Spinal cord (tissue), 9 donors: ENCODE measurements at regions not wholly inside any gene's neighbourhood (a gene's known extent, or its start where the extent isn't known, plus 50 kb on each side); places are given as distances from the start of the nearest gene placed in this dataset.
A peak's percentile ranks its signal among the peaks of the same experiment; 100 is the strongest.

Source experiments
- DNase-seq, 6 donors: peaks; one replicate each; pipeline versions ENCODE4 v3.0.0 to v3.0.0-alpha.2; 2013 to 2015; ENCODE audit warnings: low spot score in 6 of 6, low read depth in 4 of 6
- H3K27ac ChIP-seq: one replicate; pipeline ENCODE4 v1.5.1; 2013; ENCODE audit warnings: low read depth, low read length, control low read depth
- H3K27me3 ChIP-seq: one replicate; pipeline ENCODE4 v1.6.1; 2013; ENCODE audit warnings: low read length; ENCODE audit not compliant: control insufficient read depth, insufficient read depth
- H3K36me3 ChIP-seq: one replicate; pipeline ENCODE4 v1.6.1; 2013; ENCODE audit warnings: low read length; ENCODE audit not compliant: control insufficient read depth, insufficient read depth
- H3K4me1 ChIP-seq: one replicate; pipeline ENCODE4 v1.6.1; 2013; ENCODE audit warnings: low read length; ENCODE audit not compliant: control insufficient read depth, insufficient read depth
- H3K4me3 ChIP-seq: one replicate; pipeline ENCODE4 v1.5.1; 2013; ENCODE audit warnings: low read depth, low read length, control low read depth
- H3K9me3 ChIP-seq: one replicate; pipeline ENCODE4 v1.6.1; 2013; ENCODE audit warnings: low read length; ENCODE audit not compliant: control insufficient read depth, insufficient read depth
- WGBS: methylation state at CpG from one replicate; pipeline ENCODE4 v1.1.5; 2013; ENCODE audit warnings: missing lambda C conversion rate; ENCODE audit not compliant: insufficient coverage; 5-methylcytosine and 5-hydroxymethylcytosine counted together
- donor health status: healthy.

- Histone ChIP-seq H3K9me3 (no peaks in the 10 kb centered on the region), H3K4me1 (peaks cover 3% of the 10 kb centered on the region), H3K36me3 (peaks cover 3% of the 10 kb centered on the region), H3K27me3 (no peaks in the 10 kb centered on the region), H3K27ac (no peak overlapping the region), H3K4me3 (no peak overlapping the region)
- peak in 1 of 6 donors; percentile 64 for DNase-seq
- 67% methylated on average over 2 of the region's 6 CpGs for WGBS
Observed at GRCh38 chr17:79292501-79292900, 217.9 kb downstream of the ENGASE start.

GRCh38 chr17:79291391-79291790 is 216.8 kb downstream of the ENGASE start:
- Histone ChIP-seq H3K4me1 (peaks cover 10% of the 10 kb centered on the region), H3K4me3 (no peak overlapping the region), H3K27ac (no peak overlapping the region), H3K27me3 (no peaks in the 10 kb centered on the region), H3K9me3 (no peaks in the 10 kb centered on the region), H3K36me3 (peaks cover 6% of the 10 kb centered on the region)
- WGBS: 48% methylated on average over 3 of the region's 3 CpGs
- DNase-seq: no peak

GRCh38 chr17:79290726-79291125 is 216.1 kb downstream of the ENGASE start:
- H3K4me1 ChIP-seq: peaks cover 10% of the 10 kb centered on the region
- no peak for DNase-seq
- H3K36me3 ChIP-seq: peaks cover 6% of the 10 kb centered on the region
- no peak overlapping the region for H3K4me3 ChIP-seq
- H3K9me3 ChIP-seq: no peaks in the 10 kb centered on the region
- WGBS: 64% methylated on average over 2 of the region's 4 CpGs
- no peaks in the 10 kb centered on the region for H3K27me3 ChIP-seq
- no peak overlapping the region for H3K27ac ChIP-seq

DNA sequence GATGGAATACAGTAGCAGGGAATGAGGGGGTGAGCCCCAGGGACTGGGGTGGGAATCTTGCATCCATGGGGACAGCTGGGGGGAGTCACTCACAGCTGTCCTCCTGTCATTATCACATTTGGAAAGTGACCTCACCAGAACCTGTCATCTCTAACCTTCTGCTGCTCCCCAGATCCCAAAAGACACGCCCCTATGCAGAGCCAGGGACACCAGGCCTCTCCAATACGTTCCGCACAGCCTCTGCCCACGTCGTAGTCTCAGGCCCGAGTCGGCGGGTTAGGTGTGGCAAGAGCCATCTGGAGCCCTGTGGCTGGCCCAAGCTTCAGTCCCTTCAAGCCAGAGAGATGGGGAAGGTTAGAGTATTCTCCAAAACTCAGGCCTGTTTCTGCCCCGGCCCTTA is 214.3 kb downstream of the ENGASE start:
- WGBS: 87% methylated on average over 9 of the region's 9 CpGs
- peaks cover 10% of the 10 kb centered on the region for H3K4me1 ChIP-seq
- H3K27ac ChIP-seq: no peak overlapping the region
- no peaks in the 10 kb centered on the region for H3K9me3 ChIP-seq
- DNase-seq: no peak
- no peaks in the 10 kb centered on the region for H3K27me3 ChIP-seq
- H3K36me3 ChIP-seq: peaks cover 6% of the 10 kb centered on the region
- no peak overlapping the region for H3K4me3 ChIP-seq

DNA sequence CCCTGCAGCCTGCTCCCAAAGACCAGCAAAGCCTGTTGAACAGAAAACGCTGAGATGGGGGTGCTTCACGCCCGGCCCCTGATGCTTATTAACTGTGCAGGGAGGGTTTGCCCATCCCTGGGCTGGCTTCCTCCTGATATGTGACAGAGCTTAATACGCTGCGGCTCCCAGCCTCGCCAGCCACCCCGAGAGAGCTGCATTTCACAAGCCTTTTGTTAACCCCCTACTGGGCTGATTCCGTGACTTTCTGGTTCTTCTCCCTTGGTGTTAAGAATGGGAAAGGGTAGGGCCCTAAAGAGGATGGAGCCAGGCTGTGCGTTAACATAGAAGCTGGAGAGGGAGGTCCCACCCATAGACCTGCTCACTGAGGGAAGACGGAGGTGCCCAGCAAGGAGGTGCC is 211.8 kb downstream of the ENGASE start:
- H3K4me1 ChIP-seq: peaks cover 11% of the 10 kb centered on the region
- no peaks in the 10 kb centered on the region for H3K9me3 ChIP-seq
- peak in 1 of 6 donors; percentile 52 for DNase-seq
- peaks cover 6% of the 10 kb centered on the region for H3K36me3 ChIP-seq
- 32% methylated on average over 6 of the region's 10 CpGs for WGBS
- H3K4me3 ChIP-seq: no peak overlapping the region
- H3K27me3 ChIP-seq: no peaks in the 10 kb centered on the region
- H3K27ac ChIP-seq: no peak overlapping the region

DNA sequence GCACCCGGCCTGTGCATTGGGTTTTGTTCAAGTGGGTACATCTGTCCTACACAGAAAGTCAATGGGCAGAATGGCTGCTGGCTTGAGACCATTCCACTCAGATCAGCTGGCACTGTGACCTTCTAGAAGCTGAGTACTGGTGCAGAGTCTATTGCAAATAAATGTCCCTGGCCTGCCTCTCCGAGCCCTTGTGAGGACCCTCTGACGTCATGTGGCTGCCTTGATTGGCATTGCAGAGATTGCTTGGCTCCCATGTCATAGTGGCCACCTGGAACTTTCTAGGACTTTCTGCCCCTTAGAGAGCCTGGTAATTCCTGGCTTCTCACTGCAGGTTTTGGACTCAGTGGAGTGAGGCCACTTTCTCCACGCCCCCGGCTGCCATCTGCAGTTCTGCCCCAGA is 211.3 kb downstream of the ENGASE start:
- DNase-seq: no peak
- no peak overlapping the region for H3K27ac ChIP-seq
- peaks cover 6% of the 10 kb centered on the region for H3K36me3 ChIP-seq
- no peaks in the 10 kb centered on the region for H3K27me3 ChIP-seq
- H3K4me1 ChIP-seq: peaks cover 10% of the 10 kb centered on the region
- H3K4me3 ChIP-seq: no peak overlapping the region
- no peaks in the 10 kb centered on the region for H3K9me3 ChIP-seq
- 63% methylated on average over 5 of the region's 5 CpGs for WGBS

DNA sequence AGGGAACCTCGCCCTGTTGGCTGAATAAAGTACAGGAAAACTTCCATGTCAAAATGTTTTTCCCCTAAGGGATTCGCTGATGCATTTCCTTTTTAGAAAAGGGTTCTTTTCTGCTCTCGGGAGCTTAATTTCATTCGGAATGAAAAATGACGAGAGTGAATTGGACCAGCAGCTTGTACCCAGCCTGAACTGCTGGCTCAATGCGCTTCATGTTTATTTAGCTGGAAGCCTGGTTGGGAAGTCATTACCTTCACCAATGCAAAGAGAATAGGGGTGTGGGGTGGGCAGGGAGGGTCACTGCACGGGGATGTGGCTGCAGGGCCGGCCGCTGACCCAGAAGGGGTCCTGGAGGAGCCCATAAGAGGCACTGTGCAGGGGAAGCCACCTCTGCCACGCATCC is 207.7 kb downstream of the ENGASE start:
- H3K27me3 ChIP-seq: no peaks in the 10 kb centered on the region
- peaks cover 13% of the 10 kb centered on the region for H3K36me3 ChIP-seq
- no peak for DNase-seq
- peaks cover 14% of the 10 kb centered on the region for H3K4me1 ChIP-seq
- no peaks in the 10 kb centered on the region for H3K9me3 ChIP-seq
- WGBS: 47% methylated on average over 5 of the region's 10 CpGs
- H3K27ac ChIP-seq: no peak overlapping the region
- no peak overlapping the region for H3K4me3 ChIP-seq

- no peaks in the 10 kb centered on the region for H3K27me3 ChIP-seq
- no peaks in the 10 kb centered on the region for H3K9me3 ChIP-seq
- 59% methylated on average over 8 of the region's 8 CpGs for WGBS
- H3K36me3 ChIP-seq: peaks cover 13% of the 10 kb centered on the region
- no peak for DNase-seq
- no peak overlapping the region for H3K4me3 ChIP-seq
- H3K4me1 ChIP-seq: peaks cover 14% of the 10 kb centered on the region
- no peak overlapping the region for H3K27ac ChIP-seq
Observed at GRCh38 chr17:79281803-79282202, 207.2 kb downstream of the ENGASE start.

DNA sequence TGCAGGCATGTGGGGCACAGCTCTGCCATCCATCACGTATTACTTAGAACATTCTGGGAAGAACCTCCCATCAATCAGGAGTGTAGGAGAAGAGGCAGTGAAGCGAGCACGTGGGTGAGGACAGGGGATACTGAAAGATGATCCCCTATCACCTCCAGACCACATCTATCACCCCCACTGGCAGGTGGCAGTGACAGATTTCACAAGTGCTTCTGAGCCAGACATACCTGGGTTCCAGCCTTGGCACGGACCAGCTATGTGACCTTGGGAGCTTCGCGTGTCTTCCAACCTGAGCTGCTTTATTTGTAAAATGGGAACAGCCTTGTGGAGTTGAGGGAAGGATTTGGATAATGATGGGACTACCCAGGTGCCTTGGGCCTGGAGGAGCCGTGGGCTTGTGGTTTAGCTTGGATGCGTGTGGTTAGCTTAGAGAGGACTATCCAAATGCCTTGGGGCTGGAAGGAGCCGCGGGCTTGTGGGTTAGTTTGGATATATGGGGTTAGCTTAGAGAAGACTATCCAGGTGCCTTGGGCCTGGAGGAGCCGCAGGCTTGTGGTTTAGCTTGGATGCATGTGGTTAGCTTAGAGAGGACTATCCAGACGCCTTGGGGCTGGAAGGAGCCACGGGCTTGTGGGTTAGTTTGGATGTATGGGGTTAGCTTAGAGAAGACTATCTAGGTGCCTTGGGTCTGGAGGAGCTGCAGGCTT is 206.4 kb downstream of the ENGASE start:
- H3K36me3 ChIP-seq: peaks cover 13% of the 10 kb centered on the region
- H3K4me3 ChIP-seq: no peak overlapping the region
- no peaks in the 10 kb centered on the region for H3K9me3 ChIP-seq
- 90% methylated on average over 10 of the region's 13 CpGs for WGBS
- H3K27ac ChIP-seq: no peak overlapping the region
- DNase-seq: no peak
- no peaks in the 10 kb centered on the region for H3K27me3 ChIP-seq
- H3K4me1 ChIP-seq: peaks cover 13% of the 10 kb centered on the region

DNA sequence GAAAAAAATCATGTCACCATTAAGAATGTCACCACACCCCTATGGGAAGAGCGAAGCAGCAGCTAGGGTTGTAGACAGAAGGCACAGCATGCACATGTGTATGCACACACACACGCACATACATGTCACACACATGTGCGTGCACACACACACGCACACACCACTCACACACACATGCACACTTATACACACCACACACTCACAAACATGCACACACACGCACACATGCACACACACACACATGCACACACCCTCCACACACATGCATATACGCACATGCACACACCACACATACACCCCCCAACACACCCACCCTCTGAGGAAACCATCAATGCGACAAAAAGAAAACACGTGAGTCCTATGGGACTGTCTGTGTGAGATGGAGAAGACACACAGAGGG is 205.4 kb downstream of the ENGASE start:
- Histone ChIP-seq H3K27ac (no peak overlapping the region), H3K27me3 (no peaks in the 10 kb centered on the region), H3K9me3 (no peaks in the 10 kb centered on the region), H3K4me3 (no peak overlapping the region), H3K4me1 (peaks cover 13% of the 10 kb centered on the region), H3K36me3 (peaks cover 13% of the 10 kb centered on the region)
- no peak for DNase-seq
- 67% methylated on average over 3 of the region's 8 CpGs for WGBS
